ENCODE measurements at regions not wholly inside any gene's neighbourhood (a gene's known extent, or its start where the extent isn't known, plus 50 kb on each side); places are given as distances from the start of the nearest gene placed in this dataset.
"Not testable (repeated sequence)": the region's sequence is repeated elsewhere in the genome, so short reads cannot be mapped to it uniquely, and the experiment has no call there.

GRCh38 chr2:42995752-42996422, 203.5 kb upstream of the HAAO start:
- no peak overlapping the region for H3K4me3 ChIP-seq (replicated peaks; ENCODE audit: insufficient read depth, low read length)
- no peak for DNase-seq (ENCODE audit: low read depth in 1 of 2, low spot score in 1 of 2)
- TF ChIP-seq REST (IDR thresholded peaks at IDR 0.05; ENCODE audit: insufficient replicate concordance, low read depth) (no peak), GABPA (IDR thresholded peaks at IDR 0.05; ENCODE audit: low read depth) (no peak), POLR2AphosphoS5 (IDR thresholded peaks at IDR 0.05; ENCODE audit: low read depth) (no peak), SPI1 (IDR thresholded peaks at IDR 0.05; ENCODE audit: borderline replicate concordance, low read depth) (no peak), CTCF (IDR thresholded peaks at IDR 0.05; ENCODE audit: insufficient read depth, low read length) (no peak)
- no peaks in the 10 kb centered on the region for H3K27me3 ChIP-seq (ENCODE audit: insufficient read depth, poor library complexity, severe bottlenecking)
- no peak overlapping the region for H3K27ac ChIP-seq (replicated peaks)

- not testable (repeated sequence) for H3K27me3 ChIP-seq (ENCODE audit: insufficient read depth, poor library complexity, severe bottlenecking); H3K27ac ChIP-seq (replicated peaks); DNase-seq (ENCODE audit: low read depth in 1 of 2, low spot score in 1 of 2); H3K4me3 ChIP-seq (replicated peaks; ENCODE audit: insufficient read depth, low read length)
Measured at GRCh38 chr2:42989283-42990081, 197.1 kb upstream of the HAAO start.

GRCh38 chr2:42988055-42988454, 195.7 kb upstream of the HAAO start:
- H3K27me3 ChIP-seq (ENCODE audit: insufficient read depth, poor library complexity, severe bottlenecking); DNase-seq (ENCODE audit: low read depth in 1 of 2, low spot score in 1 of 2); H3K4me3 ChIP-seq (replicated peaks; ENCODE audit: insufficient read depth, low read length); H3K27ac ChIP-seq (replicated peaks): not testable (repeated sequence)

- no peak for DNase-seq (ENCODE audit: low read depth in 1 of 2, low spot score in 1 of 2)
- no peak for TF ChIP-seq GABPA (IDR thresholded peaks at IDR 0.05; ENCODE audit: low read depth)
- TF ChIP-seq SPI1 (IDR thresholded peaks at IDR 0.05; ENCODE audit: borderline replicate concordance, low read depth), result no peak
- TF ChIP-seq CTCF (IDR thresholded peaks at IDR 0.05; ENCODE audit: insufficient read depth, low read length), result no peak
- TF ChIP-seq REST (IDR thresholded peaks at IDR 0.05; ENCODE audit: insufficient replicate concordance, low read depth), result no peak
- H3K4me3 ChIP-seq (replicated peaks; ENCODE audit: insufficient read depth, low read length), result no peak overlapping the region
- H3K27me3 ChIP-seq (ENCODE audit: insufficient read depth, poor library complexity, severe bottlenecking), result no peaks in the 10 kb centered on the region
- no peak overlapping the region for H3K27ac ChIP-seq (replicated peaks)
Measured at GRCh38 chr2:42987112-42987922, 194.9 kb upstream of the HAAO start.
